B cell (primary cell): ENCODE measurements at regions not wholly inside any gene's neighbourhood (a gene's known extent, or its start where the extent isn't known, plus 50 kb on each side); places are given as distances from the start of the nearest gene placed in this dataset.

Experiments used
- ATAC-seq: fragments of 200-7000 bp; cut with Tn5 transposase; one replicate; pipeline ENCODE4 v1.10.0; 2021; ENCODE audit warnings: low read depth, mild to moderate bottlenecking, moderate number of reproducible peaks, moderate library complexity
- CTCF ChIA-PET: fragments of 350-600 bp; sonication (Branson Sonifier 250); formaldehyde crosslinking; loops from one replicate; lab custom pipeline; 2021; ENCODE audit warnings: antibody characterized with exemption, inconsistent platforms; lab: Charles Lee
- POLR2A ChIA-PET: fragments of 350-600 bp; sonication (Branson Sonifier 250); formaldehyde crosslinking; loops from one replicate; lab custom pipeline; 2021; ENCODE audit warnings: antibody characterized with exemption; lab: Charles Lee
- DNase-seq: peaks from one replicate; pipeline ENCODE4 v3.0.0; 2013
- H2AFZ ChIP-seq: 2 replicates; pipeline ENCODE4 v1.6.1; 2012; ENCODE audit warnings: mild to moderate bottlenecking, low read depth, low read length; ENCODE audit not compliant: insufficient read depth, poor library complexity, severe bottlenecking
- H3K27ac ChIP-seq, 2 donors: 1 replicate in 1 of 2; 2 replicates in 1 of 2; pipeline ENCODE4 v1.5.1; 2012 to 2013; ENCODE audit warnings: low read length in 2 of 2, mild to moderate bottlenecking in 2 of 2, moderate library complexity in 1 of 2
- H3K27me3 ChIP-seq, 4 experiments: fragments of 200-600 bp in 1 of 4; sonication (generic) in 1 of 4; replicated peaks in 1 of 4; 1 replicate in 2 of 4; 2 replicates in 2 of 4; pipeline versions ENCODE4 v1.6.1 to v1.7.0; 2013 to 2016; ENCODE audit warnings: low read length in 3 of 4, mild to moderate bottlenecking in 2 of 4, mixed read lengths in 1 of 4, moderate library complexity in 1 of 4; ENCODE audit not compliant: insufficient read depth in 4 of 4, control insufficient read depth in 3 of 4; ENCODE audit errors: control extremely low read depth in 1 of 4
- H3K36me3 ChIP-seq, 2 experiments: replicated peaks in 1 of 2; 1 replicate in 1 of 2; 2 replicates in 1 of 2; pipeline versions ENCODE4 v1.6.1 to v1.7.1; 2013; ENCODE audit warnings: low read length in 1 of 2; ENCODE audit not compliant: insufficient read depth in 2 of 2, control insufficient read depth in 1 of 2; ENCODE audit errors: control extremely low read depth in 1 of 2, extremely low read depth in 1 of 2
- H3K4me1 ChIP-seq, 2 donors: fragments of 200-600 bp in 1 of 2; sonication (generic) in 1 of 2; 1 replicate in 1 of 2; 2 replicates in 1 of 2; pipeline versions ENCODE4 v1.5.1 to v1.6.1; 2013 to 2017; ENCODE audit warnings: low read length in 2 of 2; ENCODE audit not compliant: control insufficient read depth in 2 of 2, insufficient read depth in 2 of 2
- H3K4me2 ChIP-seq: replicated peaks from 2 replicates; pipeline ENCODE3; 2012; ENCODE audit warnings: mild to moderate bottlenecking, low read depth, low read length; ENCODE audit not compliant: poor library complexity, severe bottlenecking
- H3K4me3 ChIP-seq, 5 experiments: fragments of 200-600 bp in 1 of 5; sonication (generic) in 1 of 5; 1 replicate in 3 of 5; 2 replicates in 2 of 5; pipeline versions ENCODE4 v1.5.1 to v1.7.0; 2011 to 2016; ENCODE audit warnings: low read length in 4 of 5, mild to moderate bottlenecking in 4 of 5, low read depth in 2 of 5, control low read depth in 1 of 5, moderate library complexity in 1 of 5; ENCODE audit not compliant: insufficient read depth in 1 of 5; ENCODE audit errors: control extremely low read depth in 1 of 5, extremely low read depth in 1 of 5
- H3K79me2 ChIP-seq: fragments of 200-600 bp; sonication (generic); one replicate; pipeline ENCODE4 v1.6.0; 2016; ENCODE audit warnings: low read length; ENCODE audit not compliant: control insufficient read depth, insufficient read depth
- H3K9ac ChIP-seq: fragments of 200-600 bp; sonication (generic); 2 replicates; pipeline ENCODE4 v1.6.1; 2017; ENCODE audit warnings: mild to moderate bottlenecking, low read length, moderate library complexity
- H3K9me3 ChIP-seq, 3 donors: one replicate each; pipeline versions ENCODE4 v1.6.1 to v1.7.1; 2013; ENCODE audit warnings: low read length in 2 of 3; ENCODE audit not compliant: control insufficient read depth in 2 of 3, insufficient read depth in 1 of 3; ENCODE audit errors: control extremely low read depth in 1 of 3
- H4K20me1 ChIP-seq: 2 replicates; pipeline ENCODE4 v1.6.0; 2012; ENCODE audit warnings: mild to moderate bottlenecking, low read length; ENCODE audit not compliant: insufficient read depth, control insufficient read depth, poor library complexity, severe bottlenecking
- H3K27ac Mint-ChIP-seq: one replicate; pipeline ENCODE4 v1.8.0; 2021; ENCODE audit warnings: mixed read lengths
- H3K27me3 Mint-ChIP-seq: one replicate; pipeline ENCODE4 v1.8.0; 2021; ENCODE audit warnings: mixed read lengths
- H3K4me1 Mint-ChIP-seq: one replicate; pipeline ENCODE4 v1.8.0; 2021; ENCODE audit warnings: mixed read lengths
- H3K4me3 Mint-ChIP-seq: one replicate; pipeline ENCODE4 v1.8.0; 2021; ENCODE audit warnings: mixed read lengths
- H3K9me3 Mint-ChIP-seq: one replicate; pipeline ENCODE4 v1.8.0; 2022; ENCODE audit warnings: mixed read lengths; ENCODE audit not compliant: insufficient read depth
- EZH2 ChIP-seq: IDR thresholded peaks from 2 replicates; pipeline ENCODE4 v1.6.1; 2012; ENCODE audit warnings: borderline replicate concordance, low read depth, mild to moderate bottlenecking, moderate library complexity, low read length; ENCODE audit not compliant: insufficient read depth, poor library complexity, severe bottlenecking
- WGBS: methylation state at CpG from one replicate; pipeline ENCODE4 v1.1.5; 2013; ENCODE audit warnings: missing lambda C conversion rate; ENCODE audit not compliant: insufficient coverage; 5-methylcytosine and 5-hydroxymethylcytosine counted together
- intact Hi-C: fragments of 100-400 bp; cut with micrococcal nuclease; formaldehyde crosslinking; loops from one replicate; pipeline ENCODE4 v1.10.0; 2022
- TF ChIP-seq, protein P1 (sequence below): fragments of 200-600 bp; IDR thresholded peaks from one replicate; pipeline ENCODE4 v1.8.0; 2022; ENCODE audit warnings: antibody characterized with exemption, mild to moderate bottlenecking

GRCh38 chr13:89862691-89863036, 1484.8 kb upstream of the MIR17HG start:
- CTCF ChIA-PET: no interaction called here
- intact Hi-C loops: no loop called here
- no peak overlapping the region for H3K27ac Mint-ChIP-seq
- H3K27me3 Mint-ChIP-seq: no peaks in the 10 kb centered on the region
- no peak overlapping the region for H3K4me3 Mint-ChIP-seq
- no peak for DNase-seq
- Histone ChIP-seq H3K4me2 (no peak overlapping the region), H2AFZ (no peak overlapping the region), H3K27me3 (no peaks in the 10 kb centered on the region), H3K79me2 (no peaks in the 10 kb centered on the region), H3K4me1 (no peaks in the 10 kb centered on the region), H3K9me3 (peaks cover 0 to 2% (median 0%) of the 10 kb centered on the region in 3 donors), H4K20me1 (no peaks in the 10 kb centered on the region), H3K36me3 (no peaks in the 10 kb centered on the region), H3K9ac (no peak overlapping the region), H3K27ac (no peak overlapping the region), H3K4me3 (no peak overlapping the region)
- TF ChIP-seq EZH2: no peak
- TF ChIP-seq, protein P1, sequence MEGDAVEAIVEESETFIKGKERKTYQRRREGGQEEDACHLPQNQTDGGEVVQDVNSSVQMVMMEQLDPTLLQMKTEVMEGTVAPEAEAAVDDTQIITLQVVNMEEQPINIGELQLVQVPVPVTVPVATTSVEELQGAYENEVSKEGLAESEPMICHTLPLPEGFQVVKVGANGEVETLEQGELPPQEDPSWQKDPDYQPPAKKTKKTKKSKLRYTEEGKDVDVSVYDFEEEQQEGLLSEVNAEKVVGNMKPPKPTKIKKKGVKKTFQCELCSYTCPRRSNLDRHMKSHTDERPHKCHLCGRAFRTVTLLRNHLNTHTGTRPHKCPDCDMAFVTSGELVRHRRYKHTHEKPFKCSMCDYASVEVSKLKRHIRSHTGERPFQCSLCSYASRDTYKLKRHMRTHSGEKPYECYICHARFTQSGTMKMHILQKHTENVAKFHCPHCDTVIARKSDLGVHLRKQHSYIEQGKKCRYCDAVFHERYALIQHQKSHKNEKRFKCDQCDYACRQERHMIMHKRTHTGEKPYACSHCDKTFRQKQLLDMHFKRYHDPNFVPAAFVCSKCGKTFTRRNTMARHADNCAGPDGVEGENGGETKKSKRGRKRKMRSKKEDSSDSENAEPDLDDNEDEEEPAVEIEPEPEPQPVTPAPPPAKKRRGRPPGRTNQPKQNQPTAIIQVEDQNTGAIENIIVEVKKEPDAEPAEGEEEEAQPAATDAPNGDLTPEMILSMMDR: no peak
- no peak for ATAC-seq
- H3K4me1 Mint-ChIP-seq: no peaks in the 10 kb centered on the region
- WGBS: 94% methylated on average over 2 of the region's 4 CpGs
- peaks cover 9% of the 10 kb centered on the region for H3K9me3 Mint-ChIP-seq
- POLR2A ChIA-PET: no interaction called here

DNA sequence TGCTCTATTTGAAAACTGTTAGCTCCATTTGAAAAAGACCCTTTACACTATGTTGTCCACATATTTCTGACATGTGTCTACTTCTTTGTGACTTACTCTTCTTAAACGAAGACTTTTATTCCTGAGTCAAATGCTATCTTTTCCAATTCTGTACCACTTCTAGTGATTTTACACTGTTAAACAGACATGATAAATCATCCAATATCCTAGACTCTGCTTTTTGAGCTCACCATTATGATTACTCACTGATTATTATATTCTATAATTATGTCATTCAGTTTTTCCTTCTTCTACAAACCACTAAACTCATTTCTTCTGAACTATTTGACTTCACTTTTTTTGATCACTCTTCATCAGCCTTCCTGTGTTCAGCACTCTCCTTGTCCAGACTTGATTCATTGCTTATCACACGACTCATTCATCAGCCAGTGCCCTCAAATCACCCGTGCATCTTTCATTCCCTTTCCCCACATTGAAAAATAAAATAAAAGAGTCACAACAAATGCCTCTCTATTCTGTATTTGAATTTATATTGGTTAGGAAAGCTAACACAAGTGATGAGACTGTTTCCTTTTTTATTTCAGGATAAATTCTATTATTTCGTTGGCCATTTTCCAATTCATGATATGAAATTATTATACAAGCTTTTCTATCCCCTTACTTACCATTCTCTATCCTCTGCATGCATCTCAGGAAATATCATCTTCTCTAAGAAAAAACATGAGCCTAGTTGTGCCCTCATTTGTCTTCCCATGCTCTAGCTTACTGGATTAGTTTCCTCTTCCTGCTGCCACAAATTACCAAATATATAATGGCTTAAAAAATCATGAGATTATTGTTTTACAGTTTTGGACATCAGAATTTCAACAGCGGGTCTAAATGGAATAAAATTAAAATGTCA, 1482.1 kb upstream of the MIR17HG start:
- H3K36me3 ChIP-seq: no peaks in the 10 kb centered on the region
- ChIA-PET POLR2A (no interaction called here), CTCF (no interaction called here)
- H3K4me2 ChIP-seq: no peak overlapping the region
- H3K27ac Mint-ChIP-seq: no peak overlapping the region
- H4K20me1 ChIP-seq: no peaks in the 10 kb centered on the region
- H3K4me3 ChIP-seq: no peak overlapping the region
- peaks cover 0 to 3% (median 0%) of the 10 kb centered on the region in 3 donors for H3K9me3 ChIP-seq
- no peak overlapping the region for H3K4me3 Mint-ChIP-seq
- H3K9ac ChIP-seq: no peak overlapping the region
- no peak for TF ChIP-seq EZH2
- TF ChIP-seq, protein P1: no peak
- H3K79me2 ChIP-seq: no peaks in the 10 kb centered on the region
- 67% methylated on average over 2 of the region's 5 CpGs for WGBS
- intact Hi-C loops: no loop called here
- H3K4me1 ChIP-seq: no peaks in the 10 kb centered on the region
- no peaks in the 10 kb centered on the region for H3K4me1 Mint-ChIP-seq
- H2AFZ ChIP-seq: no peak overlapping the region
- H3K9me3 Mint-ChIP-seq: peaks cover 7% of the 10 kb centered on the region
- no peak overlapping the region for H3K27ac ChIP-seq
- DNase-seq (no peak), ATAC-seq (no peak)
- no peaks in the 10 kb centered on the region for H3K27me3 ChIP-seq
- no peaks in the 10 kb centered on the region for H3K27me3 Mint-ChIP-seq
